ENCODE measurements at regions not wholly inside any gene's neighbourhood (a gene's known extent, or its start where the extent isn't known, plus 50 kb on each side); places are given as distances from the start of the nearest gene placed in this dataset.
"Not testable (repeated sequence)": the region's sequence is repeated elsewhere in the genome, so short reads cannot be mapped to it uniquely, and the experiment has no call there.

- H3K36me3 Mint-ChIP-seq (ENCODE audit: low read depth); DNase-seq; H3K4me3 Mint-ChIP-seq; H3K4me1 Mint-ChIP-seq (ENCODE audit: low read depth); intact Hi-C loops (cut with micrococcal nuclease); H3K27me3 Mint-ChIP-seq (ENCODE audit: low read depth); H3K9me3 Mint-ChIP-seq; H3K27ac Mint-ChIP-seq; CTCF ChIA-PET: not testable (repeated sequence)
These were observed 482.1 kb upstream of the ADGRL4 start for GRCh38 chr1:79488572-79489121.

- intact Hi-C loops (cut with micrococcal nuclease) = no loop called here
- Mint-ChIP-seq H3K4me3 (no peak overlapping the region), H3K36me3 (ENCODE audit: low read depth) (no peaks in the 10 kb centered on the region), H3K4me1 (ENCODE audit: low read depth) (no peaks in the 10 kb centered on the region), H3K9me3 (peaks cover 2% of the 10 kb centered on the region), H3K27me3 (ENCODE audit: low read depth) (no peaks in the 10 kb centered on the region), H3K27ac (no peak overlapping the region)
- DNase-seq = no peak
- CTCF ChIA-PET = no interaction called here
These were observed 472.3 kb upstream of the ADGRL4 start for GRCh38 chr1:79478728-79479373.

- Mint-ChIP-seq H3K27ac (no peak overlapping the region), H3K36me3 (ENCODE audit: low read depth) (no peaks in the 10 kb centered on the region), H3K9me3 (peaks cover 2% of the 10 kb centered on the region), H3K4me1 (ENCODE audit: low read depth) (no peaks in the 10 kb centered on the region), H3K4me3 (no peak overlapping the region), H3K27me3 (ENCODE audit: low read depth) (no peaks in the 10 kb centered on the region)
- CTCF ChIA-PET = no interaction called here
- intact Hi-C loops (cut with micrococcal nuclease) = no loop called here
- DNase-seq = no peak
These were observed 471.6 kb upstream of the ADGRL4 start for GRCh38 chr1:79478160-79478559.

- Mint-ChIP-seq H3K27me3 (ENCODE audit: low read depth) (no peaks in the 10 kb centered on the region), H3K9me3 (peaks cover 2% of the 10 kb centered on the region), H3K36me3 (ENCODE audit: low read depth) (no peaks in the 10 kb centered on the region), H3K27ac (no peak overlapping the region), H3K4me3 (no peak overlapping the region), H3K4me1 (ENCODE audit: low read depth) (no peaks in the 10 kb centered on the region)
- DNase-seq = no peak
- CTCF ChIA-PET = no interaction called here
- intact Hi-C loops (cut with micrococcal nuclease) = no loop called here
These were observed 465.6 kb upstream of the ADGRL4 start for GRCh38 chr1:79472067-79472656.

- DNase-seq = no peak
- no peaks in the 10 kb centered on the region for H3K27me3 Mint-ChIP-seq (ENCODE audit: low read depth)
- CTCF ChIA-PET = no interaction called here
- intact Hi-C loops (cut with micrococcal nuclease) = no loop called here
- H3K36me3 Mint-ChIP-seq (ENCODE audit: low read depth) = no peaks in the 10 kb centered on the region
- no peak overlapping the region for H3K27ac Mint-ChIP-seq
- H3K4me1 Mint-ChIP-seq (ENCODE audit: low read depth) = no peaks in the 10 kb centered on the region
- H3K4me3 Mint-ChIP-seq = no peak overlapping the region
- H3K9me3 Mint-ChIP-seq = no peaks in the 10 kb centered on the region
These were observed 462.6 kb upstream of the ADGRL4 start for GRCh38 chr1:79469139-79469538.

- Mint-ChIP-seq H3K27me3 (ENCODE audit: low read depth) (no peaks in the 10 kb centered on the region), H3K27ac (no peak overlapping the region), H3K9me3 (no peaks in the 10 kb centered on the region), H3K36me3 (ENCODE audit: low read depth) (no peaks in the 10 kb centered on the region), H3K4me1 (ENCODE audit: low read depth) (no peaks in the 10 kb centered on the region), H3K4me3 (no peak overlapping the region)
- intact Hi-C loops (cut with micrococcal nuclease) = no loop called here
- CTCF ChIA-PET = interaction anchor here (0.6 kb wide), 1 partner anchor 118 kb away, joined by 4 read pairs; no protein-coding TSS in a partner anchor
- no peak for DNase-seq
These were observed 454.4 kb upstream of the ADGRL4 start for GRCh38 chr1:79460773-79461436.

- Mint-ChIP-seq H3K27me3 (ENCODE audit: low read depth) (no peaks in the 10 kb centered on the region), H3K4me1 (ENCODE audit: low read depth) (no peaks in the 10 kb centered on the region), H3K27ac (no peak overlapping the region), H3K4me3 (no peak overlapping the region), H3K36me3 (ENCODE audit: low read depth) (no peaks in the 10 kb centered on the region), H3K9me3 (no peaks in the 10 kb centered on the region)
- CTCF ChIA-PET = no interaction called here
- intact Hi-C loops (cut with micrococcal nuclease) = no loop called here
- no peak for DNase-seq
These were observed 451.2 kb upstream of the ADGRL4 start for GRCh38 chr1:79457562-79458224.

- intact Hi-C loops (cut with micrococcal nuclease) = no loop called here
- Mint-ChIP-seq H3K36me3 (ENCODE audit: low read depth) (no peaks in the 10 kb centered on the region), H3K27me3 (ENCODE audit: low read depth) (no peaks in the 10 kb centered on the region), H3K4me1 (ENCODE audit: low read depth) (no peaks in the 10 kb centered on the region), H3K4me3 (no peak overlapping the region), H3K27ac (no peak overlapping the region), H3K9me3 (no peaks in the 10 kb centered on the region)
- no peak for DNase-seq
- CTCF ChIA-PET = no interaction called here
These were observed 441.9 kb upstream of the ADGRL4 start for GRCh38 chr1:79448426-79448825.

- Mint-ChIP-seq H3K4me1 (ENCODE audit: low read depth) (no peaks in the 10 kb centered on the region), H3K4me3 (no peak overlapping the region), H3K9me3 (no peaks in the 10 kb centered on the region), H3K27ac (no peak overlapping the region), H3K27me3 (ENCODE audit: low read depth) (no peaks in the 10 kb centered on the region), H3K36me3 (ENCODE audit: low read depth) (no peaks in the 10 kb centered on the region)
- intact Hi-C loops (cut with micrococcal nuclease) = no loop called here
- no peak for DNase-seq
- CTCF ChIA-PET = no interaction called here
These were observed 434.7 kb upstream of the ADGRL4 start for GRCh38 chr1:79441238-79441637.

- CTCF ChIA-PET = no interaction called here
- H3K36me3 Mint-ChIP-seq (ENCODE audit: low read depth) = no peaks in the 10 kb centered on the region
- H3K4me3 Mint-ChIP-seq = no peak overlapping the region
- no peak for DNase-seq
- intact Hi-C loops (cut with micrococcal nuclease) = no loop called here
- H3K27ac Mint-ChIP-seq = no peak overlapping the region
- no peaks in the 10 kb centered on the region for H3K9me3 Mint-ChIP-seq
- H3K4me1 Mint-ChIP-seq (ENCODE audit: low read depth) = no peaks in the 10 kb centered on the region
- H3K27me3 Mint-ChIP-seq (ENCODE audit: low read depth) = no peaks in the 10 kb centered on the region
These were observed 431.0 kb upstream of the ADGRL4 start for GRCh38 chr1:79437540-79437939.

- no peaks in the 10 kb centered on the region for H3K36me3 Mint-ChIP-seq (ENCODE audit: low read depth)
- H3K4me3 Mint-ChIP-seq = no peak overlapping the region
- H3K27me3 Mint-ChIP-seq (ENCODE audit: low read depth) = no peaks in the 10 kb centered on the region
- no peaks in the 10 kb centered on the region for H3K4me1 Mint-ChIP-seq (ENCODE audit: low read depth)
- DNase-seq = no peak
- CTCF ChIA-PET = no interaction called here
- no peaks in the 10 kb centered on the region for H3K9me3 Mint-ChIP-seq
- intact Hi-C loops (cut with micrococcal nuclease) = no loop called here
- H3K27ac Mint-ChIP-seq = no peak overlapping the region
These were observed 424.8 kb upstream of the ADGRL4 start for GRCh38 chr1:79431340-79431739.

- no peak for DNase-seq
- H3K4me1 Mint-ChIP-seq (ENCODE audit: low read depth) = no peaks in the 10 kb centered on the region
- H3K36me3 Mint-ChIP-seq (ENCODE audit: low read depth) = no peaks in the 10 kb centered on the region
- no peak overlapping the region for H3K27ac Mint-ChIP-seq
- no peak overlapping the region for H3K4me3 Mint-ChIP-seq
- intact Hi-C loops (cut with micrococcal nuclease) = no loop called here
- CTCF ChIA-PET = no interaction called here
- no peaks in the 10 kb centered on the region for H3K9me3 Mint-ChIP-seq
- H3K27me3 Mint-ChIP-seq (ENCODE audit: low read depth) = no peaks in the 10 kb centered on the region
These were observed 423.9 kb upstream of the ADGRL4 start for GRCh38 chr1:79430437-79430836.
